ENCODE measurements at regions not wholly inside any gene's neighbourhood (a gene's known extent, or its start where the extent isn't known, plus 50 kb on each side); places are given as distances from the start of the nearest gene placed in this dataset.
A peak's percentile ranks its signal among the peaks of the same experiment; 100 is the strongest.
"Not testable (repeated sequence)": the region's sequence is repeated elsewhere in the genome, so short reads cannot be mapped to it uniquely, and the experiment has no call there.

GRCh38 chr4:122973465-122973864, 51.1 kb upstream of the NUDT6 start:
- no peak overlapping the region for H3K4me3 ChIP-seq (ENCODE audit: low read depth, low read length)
- no peaks in the 10 kb centered on the region for H3K36me3 ChIP-seq (ENCODE audit: insufficient read depth)
- no peak overlapping the region for H3K27ac ChIP-seq (ENCODE audit: low read depth)
- 83% methylated on average over 3 of the region's 3 CpGs for WGBS
- no peaks in the 10 kb centered on the region for H3K4me1 ChIP-seq (ENCODE audit: insufficient read depth)
- DNase-seq (ENCODE audit: extremely low spot score) = no peak

- Histone ChIP-seq H3K4me1 (ENCODE audit: insufficient read depth) (no peaks in the 10 kb centered on the region), H3K4me3 (ENCODE audit: low read depth, low read length) (no peak overlapping the region), H3K27ac (ENCODE audit: low read depth) (no peak overlapping the region), H3K36me3 (ENCODE audit: insufficient read depth) (peaks cover 1% of the 10 kb centered on the region)
- no peak for DNase-seq (ENCODE audit: extremely low spot score)
- WGBS = 97% methylated on average over 2 of the region's 2 CpGs
Observed at GRCh38 chr4:122976111-122976510, 53.7 kb upstream of the NUDT6 start.

- 98% methylated on average over 9 of the region's 9 CpGs for WGBS
- Histone ChIP-seq H3K4me1 (ENCODE audit: insufficient read depth) (no peaks in the 10 kb centered on the region), H3K4me3 (ENCODE audit: low read depth, low read length) (no peak overlapping the region), H3K36me3 (ENCODE audit: insufficient read depth) (peaks cover 1% of the 10 kb centered on the region), H3K27ac (ENCODE audit: low read depth) (no peak overlapping the region)
- no peak for DNase-seq (ENCODE audit: extremely low spot score)
Observed at GRCh38 chr4:122977103-122977502, 54.7 kb upstream of the NUDT6 start.

- DNase-seq (ENCODE audit: extremely low spot score) = no peak
- WGBS = 96% methylated on average over 5 of the region's 5 CpGs
- Histone ChIP-seq H3K36me3 (ENCODE audit: insufficient read depth) (peaks cover 1% of the 10 kb centered on the region), H3K4me1 (ENCODE audit: insufficient read depth) (no peaks in the 10 kb centered on the region), H3K4me3 (ENCODE audit: low read depth, low read length) (no peak overlapping the region), H3K27ac (ENCODE audit: low read depth) (no peak overlapping the region)
Observed at GRCh38 chr4:122978109-122978508, 55.7 kb upstream of the NUDT6 start.

GRCh38 chr4:122978789-122979188, 56.4 kb upstream of the NUDT6 start:
- no peak overlapping the region for H3K27ac ChIP-seq (ENCODE audit: low read depth)
- no peak for DNase-seq (ENCODE audit: extremely low spot score)
- peaks cover 1% of the 10 kb centered on the region for H3K36me3 ChIP-seq (ENCODE audit: insufficient read depth)
- no peaks in the 10 kb centered on the region for H3K4me1 ChIP-seq (ENCODE audit: insufficient read depth)
- WGBS = 94% methylated on average over 5 of the region's 5 CpGs
- no peak overlapping the region for H3K4me3 ChIP-seq (ENCODE audit: low read depth, low read length)

- Histone ChIP-seq H3K4me3 (ENCODE audit: low read depth, low read length) (no peak overlapping the region), H3K27ac (ENCODE audit: low read depth) (no peak overlapping the region), H3K4me1 (ENCODE audit: insufficient read depth) (no peaks in the 10 kb centered on the region), H3K36me3 (ENCODE audit: insufficient read depth) (peaks cover 1% of the 10 kb centered on the region)
- DNase-seq (ENCODE audit: extremely low spot score) = no peak
Observed at GRCh38 chr4:122980860-122981259, 58.5 kb upstream of the NUDT6 start.

- 96% methylated on average over 2 of the region's 2 CpGs for WGBS
- no peaks in the 10 kb centered on the region for H3K4me1 ChIP-seq (ENCODE audit: insufficient read depth)
- H3K27ac ChIP-seq (ENCODE audit: low read depth) = no peak overlapping the region
- no peak overlapping the region for H3K4me3 ChIP-seq (ENCODE audit: low read depth, low read length)
- no peak for DNase-seq (ENCODE audit: extremely low spot score)
- peaks cover 2% of the 10 kb centered on the region for H3K36me3 ChIP-seq (ENCODE audit: insufficient read depth)
Observed at GRCh38 chr4:122988696-122989095, 66.3 kb upstream of the NUDT6 start.

GRCh38 chr4:122990891-122991290, 68.5 kb upstream of the NUDT6 start:
- Histone ChIP-seq H3K27ac (ENCODE audit: low read depth) (no peak overlapping the region), H3K36me3 (ENCODE audit: insufficient read depth) (peaks cover 2% of the 10 kb centered on the region), H3K4me1 (ENCODE audit: insufficient read depth) (no peaks in the 10 kb centered on the region), H3K4me3 (ENCODE audit: low read depth, low read length) (no peak overlapping the region)
- WGBS = 98% methylated on average over 2 of the region's 2 CpGs
- no peak for DNase-seq (ENCODE audit: extremely low spot score)

GRCh38 chr4:122992057-122992456, 69.7 kb upstream of the NUDT6 start:
- Histone ChIP-seq H3K27ac (ENCODE audit: low read depth) (no peak overlapping the region), H3K4me3 (ENCODE audit: low read depth, low read length) (no peak overlapping the region), H3K36me3 (ENCODE audit: insufficient read depth) (peaks cover 2% of the 10 kb centered on the region), H3K4me1 (ENCODE audit: insufficient read depth) (no peaks in the 10 kb centered on the region)
- DNase-seq (ENCODE audit: extremely low spot score) = peak; percentile 1

GRCh38 chr4:122992641-122993040, 70.2 kb upstream of the NUDT6 start:
- no peak for DNase-seq (ENCODE audit: extremely low spot score)
- H3K36me3 ChIP-seq (ENCODE audit: insufficient read depth) = peaks cover 2% of the 10 kb centered on the region
- no peak overlapping the region for H3K4me3 ChIP-seq (ENCODE audit: low read depth, low read length)
- WGBS = 89% methylated on average over 2 of the region's 2 CpGs
- H3K27ac ChIP-seq (ENCODE audit: low read depth) = no peak overlapping the region
- H3K4me1 ChIP-seq (ENCODE audit: insufficient read depth) = no peaks in the 10 kb centered on the region

- no peak overlapping the region for H3K4me3 ChIP-seq (ENCODE audit: low read depth, low read length)
- no peaks in the 10 kb centered on the region for H3K36me3 ChIP-seq (ENCODE audit: insufficient read depth)
- WGBS = 96% methylated on average over 1 of the region's 1 CpG
- no peak for DNase-seq (ENCODE audit: extremely low spot score)
- no peaks in the 10 kb centered on the region for H3K4me1 ChIP-seq (ENCODE audit: insufficient read depth)
- H3K27ac ChIP-seq (ENCODE audit: low read depth) = no peak overlapping the region
Observed at GRCh38 chr4:122996350-122996749, 74.0 kb upstream of the NUDT6 start.

- Histone ChIP-seq H3K27ac (ENCODE audit: low read depth) (no peak overlapping the region), H3K36me3 (ENCODE audit: insufficient read depth) (no peaks in the 10 kb centered on the region), H3K4me1 (ENCODE audit: insufficient read depth) (no peaks in the 10 kb centered on the region), H3K4me3 (ENCODE audit: low read depth, low read length) (no peak overlapping the region)
- no peak for DNase-seq (ENCODE audit: extremely low spot score)
- 88% methylated on average over 2 of the region's 2 CpGs for WGBS
Observed at GRCh38 chr4:122997463-122998101, 75.2 kb upstream of the NUDT6 start.

- WGBS = 94% methylated on average over 17 of the region's 17 CpGs
- H3K4me1 ChIP-seq (ENCODE audit: insufficient read depth); DNase-seq (ENCODE audit: extremely low spot score); H3K4me3 ChIP-seq (ENCODE audit: low read depth, low read length); H3K36me3 ChIP-seq (ENCODE audit: insufficient read depth); H3K27ac ChIP-seq (ENCODE audit: low read depth): not testable (repeated sequence)
Observed at GRCh38 chr4:123004079-123004478, 81.7 kb upstream of the NUDT6 start.

GRCh38 chr4:123005126-123005525, 82.7 kb upstream of the NUDT6 start:
- DNase-seq (ENCODE audit: extremely low spot score); H3K27ac ChIP-seq (ENCODE audit: low read depth); H3K4me1 ChIP-seq (ENCODE audit: insufficient read depth); H3K36me3 ChIP-seq (ENCODE audit: insufficient read depth); H3K4me3 ChIP-seq (ENCODE audit: low read depth, low read length): not testable (repeated sequence)
- 86% methylated on average over 3 of the region's 3 CpGs for WGBS

GRCh38 chr4:123007679-123008078, 85.3 kb upstream of the NUDT6 start:
- H3K27ac ChIP-seq (ENCODE audit: low read depth) = no peak overlapping the region
- DNase-seq (ENCODE audit: extremely low spot score) = no peak
- H3K4me3 ChIP-seq (ENCODE audit: low read depth, low read length) = no peak overlapping the region
- H3K36me3 ChIP-seq (ENCODE audit: insufficient read depth) = no peaks in the 10 kb centered on the region
- no peaks in the 10 kb centered on the region for H3K4me1 ChIP-seq (ENCODE audit: insufficient read depth)

Measured in urinary bladder (tissue), 3 donors.